Stomach (tissue), 4 donors: ENCODE measurements at regions not wholly inside any gene's neighbourhood (a gene's known extent, or its start where the extent isn't known, plus 50 kb on each side); places are given as distances from the start of the nearest gene placed in this dataset.

Experiments used
- POLR2A ChIP-seq, 4 donors: fragments of 450-650 bp; IDR thresholded peaks; one replicate each; pipeline ENCODE4 v1.6.1; 2016; ENCODE audit warnings: antibody characterized with exemption in 4 of 4, control low read depth in 2 of 4, mild to moderate bottlenecking in 1 of 4, moderate library complexity in 1 of 4
- TF ChIP-seq, protein P1 (sequence below), 7 experiments: fragments of 450-650 bp in 4 of 7; fragments of 200-600 bp in 3 of 7; sonication (generic) in 3 of 7; IDR thresholded peaks; one replicate each; pipeline ENCODE4 v1.5.1; 2016 to 2019; ENCODE audit warnings: antibody characterized with exemption in 7 of 7, control low read depth in 2 of 7, mild to moderate bottlenecking in 1 of 7

DNA sequence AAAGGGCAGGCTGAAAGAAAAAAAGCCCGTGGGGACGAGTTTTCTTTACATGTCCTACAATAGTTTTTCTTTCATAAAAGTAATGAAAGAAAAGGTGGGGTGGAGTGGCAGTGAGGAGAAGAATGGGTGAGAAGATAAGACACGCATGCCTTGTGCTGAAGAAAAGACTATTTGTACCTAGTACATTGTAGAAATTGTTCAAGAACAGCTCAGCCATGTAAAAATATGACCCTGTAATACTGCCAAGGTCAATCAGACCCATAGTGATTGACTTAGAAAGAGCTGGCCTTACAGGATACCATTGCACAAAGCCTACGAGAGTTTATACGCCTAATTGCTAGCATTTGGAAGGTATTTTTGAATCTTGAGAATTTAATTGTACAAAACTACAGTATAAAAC lies 126.0 kb upstream of the NRIP1 start:
- TF ChIP-seq, protein P1, sequence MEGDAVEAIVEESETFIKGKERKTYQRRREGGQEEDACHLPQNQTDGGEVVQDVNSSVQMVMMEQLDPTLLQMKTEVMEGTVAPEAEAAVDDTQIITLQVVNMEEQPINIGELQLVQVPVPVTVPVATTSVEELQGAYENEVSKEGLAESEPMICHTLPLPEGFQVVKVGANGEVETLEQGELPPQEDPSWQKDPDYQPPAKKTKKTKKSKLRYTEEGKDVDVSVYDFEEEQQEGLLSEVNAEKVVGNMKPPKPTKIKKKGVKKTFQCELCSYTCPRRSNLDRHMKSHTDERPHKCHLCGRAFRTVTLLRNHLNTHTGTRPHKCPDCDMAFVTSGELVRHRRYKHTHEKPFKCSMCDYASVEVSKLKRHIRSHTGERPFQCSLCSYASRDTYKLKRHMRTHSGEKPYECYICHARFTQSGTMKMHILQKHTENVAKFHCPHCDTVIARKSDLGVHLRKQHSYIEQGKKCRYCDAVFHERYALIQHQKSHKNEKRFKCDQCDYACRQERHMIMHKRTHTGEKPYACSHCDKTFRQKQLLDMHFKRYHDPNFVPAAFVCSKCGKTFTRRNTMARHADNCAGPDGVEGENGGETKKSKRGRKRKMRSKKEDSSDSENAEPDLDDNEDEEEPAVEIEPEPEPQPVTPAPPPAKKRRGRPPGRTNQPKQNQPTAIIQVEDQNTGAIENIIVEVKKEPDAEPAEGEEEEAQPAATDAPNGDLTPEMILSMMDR (IDR thresholded peaks at IDR 0.05), result no peak
- TF ChIP-seq POLR2A (IDR thresholded peaks at IDR 0.05), result no peak
